Endothelial cell of umbilical vein (primary cell): ENCODE measurements at regions not wholly inside any gene's neighbourhood (a gene's known extent, or its start where the extent isn't known, plus 50 kb on each side); places are given as distances from the start of the nearest gene placed in this dataset.

Experiments
- BruUV-seq: library from RNA; stranded (reverse); fragments of 400-500 nt; replicated peaks from 2 replicates; lab custom pipeline; 2021; lab: Mats Ljungman, UMichigan
- CTCF ChIA-PET: fragments of 300-600, 350-600 bp; sonication (Branson Sonifier 250); formaldehyde crosslinking; loops from one replicate; lab custom pipeline; 2021; ENCODE audit warnings: antibody characterized with exemption, inconsistent platforms; lab: Charles Lee
- POLR2A ChIA-PET: fragments of 300-600, 350-600 bp; sonication (Branson Sonifier 250); formaldehyde crosslinking; loops from one replicate; lab custom pipeline; 2021; ENCODE audit warnings: antibody characterized with exemption, inconsistent platforms; lab: Charles Lee
- DNase-seq: peaks from one replicate; pipeline ENCODE4 v3.0.0-alpha.2; 2011; ENCODE audit warnings: low read depth, low spot score
- FAIRE-seq: peaks from 2 replicates; lab custom pipeline; 2011; peaks lifted over from hg19 to GRCh38; lab: Jason Lieb, UNC
- H2AFZ ChIP-seq: 2 replicates; pipeline ENCODE4 v1.6.0; 2012; ENCODE audit warnings: low read depth, low read length, control low read depth, inconsistent platforms
- H3K27ac ChIP-seq: 2 replicates; pipeline ENCODE4 v1.5.1; 2011; ENCODE audit warnings: low read depth, mild to moderate bottlenecking, control low read depth, low read length, moderate library complexity; ENCODE audit not compliant: insufficient read depth
- H3K27me3 ChIP-seq, 2 experiments: 2 replicates each; pipeline versions ENCODE4 v1.6.0 to v1.6.1; 2011; ENCODE audit warnings: low read length in 2 of 2, mixed read lengths in 1 of 2; ENCODE audit not compliant: control insufficient read depth in 2 of 2, insufficient read depth in 2 of 2
- H3K36me3 ChIP-seq, 2 experiments: 2 replicates in 1 of 2; 3 replicates in 1 of 2; pipeline ENCODE4 v1.5.1; 2011; ENCODE audit warnings: low read length in 2 of 2, mild to moderate bottlenecking in 1 of 2, moderate library complexity in 1 of 2; ENCODE audit not compliant: control insufficient read depth in 2 of 2, insufficient read depth in 2 of 2; ENCODE audit errors: extremely low read depth in 1 of 2
- H3K4me1 ChIP-seq: 3 replicates; pipeline ENCODE4 v1.5.1; 2011; ENCODE audit warnings: mild to moderate bottlenecking, low read length; ENCODE audit not compliant: control insufficient read depth, insufficient read depth; ENCODE audit errors: extremely low read depth
- H3K4me2 ChIP-seq: 2 replicates; pipeline ENCODE4 v1.6.1; 2011; ENCODE audit warnings: low read length, control low read depth, mixed read lengths; ENCODE audit not compliant: insufficient read depth
- H3K4me3 ChIP-seq, 3 experiments: fragments of 200-600 bp in 1 of 3; sonication (generic), shearing (Covaris generic) in 1 of 3; replicated peaks in 1 of 3; 2 replicates each; pipeline ENCODE4 v1.5.1; 2011 to 2016; ENCODE audit warnings: control low read depth in 3 of 3, low read length in 3 of 3, mild to moderate bottlenecking in 2 of 3, inconsistent platforms in 1 of 3, low read depth in 1 of 3, moderate library complexity in 1 of 3; ENCODE audit not compliant: insufficient read depth in 1 of 3
- H3K79me2 ChIP-seq: 2 replicates; pipeline ENCODE4 v1.6.0; 2012; ENCODE audit warnings: low read length, inconsistent platforms; ENCODE audit not compliant: control insufficient read depth, insufficient read depth
- H3K9ac ChIP-seq: replicated peaks from 2 replicates; pipeline ENCODE3; 2011; ENCODE audit warnings: low read length, control low read depth; ENCODE audit not compliant: insufficient read depth; ENCODE audit errors: extremely low read depth
- H3K9me1 ChIP-seq: replicated peaks from 3 replicates; pipeline ENCODE4 v1.6.0; 2011; ENCODE audit warnings: mild to moderate bottlenecking, low read length; ENCODE audit not compliant: control insufficient read depth, insufficient read depth; ENCODE audit errors: extremely low read depth
- H3K9me3 ChIP-seq: replicated peaks from 2 replicates; pipeline ENCODE4 v1.5.1; 2012; ENCODE audit warnings: low read length, inconsistent platforms; ENCODE audit not compliant: control insufficient read depth, insufficient read depth
- H4K20me1 ChIP-seq: replicated peaks from 2 replicates; pipeline ENCODE3; 2011; ENCODE audit warnings: mild to moderate bottlenecking, low read length; ENCODE audit not compliant: control insufficient read depth, insufficient read depth; ENCODE audit errors: extremely low read depth
- GATA2 ChIP-seq: IDR thresholded peaks from 2 replicates; pipeline ENCODE4 v1.7.0; 2011; ENCODE audit warnings: low read depth, mild to moderate bottlenecking, moderate library complexity, mixed read lengths, low read length; ENCODE audit not compliant: insufficient read length, insufficient read depth
- JUN ChIP-seq: IDR thresholded peaks from 2 replicates; pipeline ENCODE4 v1.6.1; 2011; ENCODE audit warnings: borderline replicate concordance, low read depth; ENCODE audit not compliant: insufficient read length, insufficient read depth
- MAX ChIP-seq: IDR thresholded peaks from 2 replicates; pipeline ENCODE4 v1.6.1; 2011; ENCODE audit not compliant: insufficient read depth, insufficient read length
- MYC ChIP-seq: IDR thresholded peaks from one replicate; pipeline ENCODE4 v1.6.1; 2011; ENCODE audit warnings: mild to moderate bottlenecking, low read depth, low read length
- POLR2A ChIP-seq: IDR thresholded peaks from 2 replicates; pipeline ENCODE4 v1.6.1; 2012; ENCODE audit warnings: low read depth, mild to moderate bottlenecking, control low read depth, low read length
- POLR2AphosphoS5 ChIP-seq: IDR thresholded peaks from 2 replicates; pipeline ENCODE4 v1.6.1; 2012; ENCODE audit warnings: low read depth, mild to moderate bottlenecking, control low read depth, low read length, moderate library complexity; ENCODE audit not compliant: insufficient read depth
- dilution Hi-C: fragments of 300-500 bp; cut with MboI; formaldehyde crosslinking; loops from one replicate; pipeline ENCODE4 v1.15.0; 2019; ENCODE audit warnings: low sequenced_read_pairs; ENCODE audit not compliant: extremely low pct_ligation_motif_present
- intact Hi-C: fragments of 100-400 bp; cut with micrococcal nuclease; formaldehyde crosslinking; loops from one replicate; pipeline ENCODE4 v1.10.0; 2022

DNA sequence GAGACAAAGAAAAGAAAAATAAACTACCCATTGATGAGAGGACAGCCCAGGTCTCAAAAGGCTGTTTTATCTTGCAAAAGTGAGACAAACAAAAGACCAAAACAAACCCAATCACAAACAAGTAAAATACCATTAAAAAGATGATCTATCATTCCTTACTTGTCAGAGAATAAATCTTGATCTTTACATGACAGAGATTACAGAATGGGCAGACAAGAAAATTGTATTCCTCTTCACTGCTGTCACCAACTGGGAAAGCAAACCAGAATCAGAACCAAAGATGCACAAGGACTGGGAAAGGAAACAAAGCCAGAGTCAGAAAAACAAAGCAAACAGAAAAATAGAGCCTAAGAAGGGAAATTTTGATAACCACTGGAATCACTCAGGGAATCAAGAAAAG lies 444.0 kb upstream of the PDE3A start:
- BruUV-seq = no TSS peak
- FAIRE-seq (no peak), DNase-seq (no peak)
- TF ChIP-seq POLR2A (no peak), GATA2 (no peak), MAX (no peak), JUN (no peak), POLR2AphosphoS5 (no peak), MYC (no peak)
- H3K4me3 ChIP-seq = no peak overlapping the region
- H2AFZ ChIP-seq = peak overlapping the region; percentile 5
- no peak overlapping the region for H3K27ac ChIP-seq
- H3K4me2 ChIP-seq = no peak overlapping the region
- H3K27me3 ChIP-seq = no peaks in the 10 kb centered on the region
- no peaks in the 10 kb centered on the region for H3K9me1 ChIP-seq
- CTCF ChIA-PET = no interaction called here
- intact Hi-C loops (no loop called here), dilution Hi-C loops (no loop called here)
- H3K9me3 ChIP-seq = no peaks in the 10 kb centered on the region
- H3K36me3 ChIP-seq = no peaks in the 10 kb centered on the region
- POLR2A ChIA-PET = no interaction called here
- H4K20me1 ChIP-seq = no peaks in the 10 kb centered on the region
- H3K79me2 ChIP-seq = no peaks in the 10 kb centered on the region
- no peaks in the 10 kb centered on the region for H3K4me1 ChIP-seq
- H3K9ac ChIP-seq = no peak overlapping the region

DNA sequence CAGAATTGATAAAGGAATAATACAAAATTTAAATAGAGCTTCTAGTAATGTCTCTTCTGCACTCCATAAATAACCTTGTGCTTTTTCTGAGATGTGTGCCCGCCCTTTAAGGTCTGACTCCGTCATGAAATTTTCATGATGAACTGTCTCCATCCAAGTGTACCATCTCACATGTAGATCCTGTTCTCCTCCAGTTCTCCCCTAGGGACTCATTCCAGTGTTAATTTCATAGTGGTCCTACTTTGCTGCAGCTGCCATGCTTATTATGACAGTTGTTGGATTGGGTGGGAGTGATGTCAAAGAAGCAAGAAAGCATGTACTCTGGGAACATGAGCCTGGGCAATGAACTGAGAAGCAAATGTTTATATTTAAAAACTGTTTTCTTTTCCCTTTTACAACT lies 442.5 kb upstream of the PDE3A start:
- no peak for FAIRE-seq

More for the DNA sequence above, 442.5 kb upstream of the PDE3A start:
- BruUV-seq = no TSS peak
- H3K4me2 ChIP-seq = no peak overlapping the region
- H3K79me2 ChIP-seq = no peaks in the 10 kb centered on the region
- H4K20me1 ChIP-seq = no peaks in the 10 kb centered on the region
- no peak overlapping the region for H3K9ac ChIP-seq
- intact Hi-C loops = no loop called here
- H3K27ac ChIP-seq = no peak overlapping the region
- dilution Hi-C loops = no loop called here
- no peaks in the 10 kb centered on the region for H3K36me3 ChIP-seq
- no peaks in the 10 kb centered on the region for H3K27me3 ChIP-seq
- POLR2A ChIA-PET = no interaction called here
- peaks cover under 1% of the 10 kb centered on the region for H3K4me1 ChIP-seq
- H3K9me3 ChIP-seq = no peaks in the 10 kb centered on the region
- H3K9me1 ChIP-seq = no peaks in the 10 kb centered on the region
- CTCF ChIA-PET = interaction anchor here (1.0 kb wide), 1 partner anchor 10 kb away, joined by 4 read pairs; no protein-coding TSS in a partner anchor
- H2AFZ ChIP-seq = no peak overlapping the region
- DNase-seq = no peak
- H3K4me3 ChIP-seq = no peak overlapping the region
- TF ChIP-seq GATA2 (no peak), JUN (no peak)
